ENCODE measurements at regions not wholly inside any gene's neighbourhood (a gene's known extent, or its start where the extent isn't known, plus 50 kb on each side); places are given as distances from the start of the nearest gene placed in this dataset.

- TF ChIP-seq REST (IDR thresholded peaks at IDR 0.05; ENCODE audit: low read depth, low read length) (no peak), FOSL2 (IDR thresholded peaks at IDR 0.05; ENCODE audit: borderline replicate concordance, low read depth) (no peak), GABPA (IDR thresholded peaks at IDR 0.05; ENCODE audit: low read depth) (no peak), ELF1 (IDR thresholded peaks at IDR 0.05) (no peak), POLR2AphosphoS5 (IDR thresholded peaks at IDR 0.05; ENCODE audit: low read depth, low read length) (no peak)
Measured at GRCh38 chr16:73510852-73511251, 462.9 kb upstream of the ZFHX3 start (continued).

GRCh38 chr16:73506568-73507056, 458.7 kb upstream of the ZFHX3 start:
- H3K9ac ChIP-seq = no peak overlapping the region
- ChIA-PET CTCF (no interaction called here), POLR2A (no interaction called here)
- H3K27me3 ChIP-seq (ENCODE audit: insufficient read depth) = no peaks in the 10 kb centered on the region
- H2AFZ ChIP-seq (ENCODE audit: low read depth) = no peak overlapping the region
- no peaks in the 10 kb centered on the region for H3K9me2 ChIP-seq
- H3K36me3 ChIP-seq (replicated peaks in 1 of 2; ENCODE audit: control insufficient read depth in 1 of 2, insufficient read depth in 2 of 2, low read length in 1 of 2) = no peaks in the 10 kb centered on the region
- no peaks in the 10 kb centered on the region for H3K9me3 ChIP-seq
- WGBS (ENCODE audit: low lambda C conversion rate) = 49% methylated on average over 13 of the region's 13 CpGs
- H3K4me1 ChIP-seq (ENCODE audit: control insufficient read depth in 1 of 2, insufficient read depth in 2 of 2, low read depth in 1 of 2, low read length in 1 of 2) = no peaks in the 10 kb centered on the region
- no peaks in the 10 kb centered on the region for H3K79me2 ChIP-seq (ENCODE audit: insufficient read depth)
- no peak overlapping the region for H3K27ac ChIP-seq (ENCODE audit: low read depth in 2 of 2, low read length in 1 of 2)
- TF ChIP-seq NRF1 (IDR thresholded peaks at IDR 0.05; ENCODE audit: low read depth, low read length) = no peak
- no peak for TF ChIP-seq EP300 (IDR thresholded peaks at IDR 0.05; ENCODE audit: borderline replicate concordance in 1 of 2, low read depth in 1 of 2, low read length in 1 of 2)
- no peak for TF ChIP-seq SMC3 (IDR thresholded peaks at IDR 0.05; ENCODE audit: low read depth, low read length)
- TF ChIP-seq YY1 (IDR thresholded peaks at IDR 0.05; ENCODE audit: low read depth) = no peak
- TF ChIP-seq TAF1 (IDR thresholded peaks at IDR 0.05; ENCODE audit: borderline replicate concordance, low read depth, low read length) = no peak
- TF ChIP-seq CHD2 (IDR thresholded peaks at IDR 0.05; ENCODE audit: low read length, partially characterized antibody) = no peak
- TF ChIP-seq RFX5 (IDR thresholded peaks at IDR 0.05; ENCODE audit: low read length) = no peak
- no peak for TF ChIP-seq EZH2phosphoT487 (IDR thresholded peaks at IDR 0.05; ENCODE audit: borderline replicate concordance, low read depth)
- TF ChIP-seq JUND (IDR thresholded peaks at IDR 0.05) = no peak
- TF ChIP-seq FOXJ3 (CRISPR knock-in tag; IDR thresholded peaks at IDR 0.05) = no peak
- TF ChIP-seq GATA2 (CRISPR knock-in tag; IDR thresholded peaks at IDR 0.05) = no peak
- TF ChIP-seq PBX3 (IDR thresholded peaks at IDR 0.05) = no peak
- no peaks in the 10 kb centered on the region for H4K20me1 ChIP-seq (ENCODE audit: insufficient read depth)
- no peak overlapping the region for H3K4me3 ChIP-seq (ENCODE audit: low read depth in 2 of 2, low read length in 1 of 2)
- no peak overlapping the region for H3K4me2 ChIP-seq
- H3F3A ChIP-seq (replicated peaks; ENCODE audit: insufficient read depth) = no peaks in the 10 kb centered on the region
- no peak for DNase-seq

All from SK-N-SH (cell line).